ENCODE measurements at regions not wholly inside any gene's neighbourhood (a gene's known extent, or its start where the extent isn't known, plus 50 kb on each side); places are given as distances from the start of the nearest gene placed in this dataset.

DNA sequence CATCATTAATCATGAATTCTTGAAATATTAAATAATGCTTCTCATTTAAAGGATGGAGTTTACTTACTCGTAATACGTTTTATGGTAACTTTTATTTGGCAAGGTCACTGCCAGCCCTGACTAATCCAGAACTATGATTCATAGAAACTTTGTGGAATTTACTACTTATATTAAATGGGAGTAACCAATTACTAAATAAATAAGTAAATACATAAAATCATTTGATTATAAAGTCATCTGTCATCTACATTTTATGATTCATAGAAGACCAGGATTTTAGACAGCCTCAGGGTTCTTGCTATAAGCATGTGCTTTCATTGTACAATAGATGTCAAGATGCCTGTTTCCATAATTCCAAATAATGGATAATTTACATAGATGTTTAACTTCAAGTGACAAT, 611.1 kb downstream of the TBC1D4 start:
- TF ChIP-seq POLR2AphosphoS5 (IDR thresholded peaks at IDR 0.05): no peak
- TF ChIP-seq, protein P1, sequence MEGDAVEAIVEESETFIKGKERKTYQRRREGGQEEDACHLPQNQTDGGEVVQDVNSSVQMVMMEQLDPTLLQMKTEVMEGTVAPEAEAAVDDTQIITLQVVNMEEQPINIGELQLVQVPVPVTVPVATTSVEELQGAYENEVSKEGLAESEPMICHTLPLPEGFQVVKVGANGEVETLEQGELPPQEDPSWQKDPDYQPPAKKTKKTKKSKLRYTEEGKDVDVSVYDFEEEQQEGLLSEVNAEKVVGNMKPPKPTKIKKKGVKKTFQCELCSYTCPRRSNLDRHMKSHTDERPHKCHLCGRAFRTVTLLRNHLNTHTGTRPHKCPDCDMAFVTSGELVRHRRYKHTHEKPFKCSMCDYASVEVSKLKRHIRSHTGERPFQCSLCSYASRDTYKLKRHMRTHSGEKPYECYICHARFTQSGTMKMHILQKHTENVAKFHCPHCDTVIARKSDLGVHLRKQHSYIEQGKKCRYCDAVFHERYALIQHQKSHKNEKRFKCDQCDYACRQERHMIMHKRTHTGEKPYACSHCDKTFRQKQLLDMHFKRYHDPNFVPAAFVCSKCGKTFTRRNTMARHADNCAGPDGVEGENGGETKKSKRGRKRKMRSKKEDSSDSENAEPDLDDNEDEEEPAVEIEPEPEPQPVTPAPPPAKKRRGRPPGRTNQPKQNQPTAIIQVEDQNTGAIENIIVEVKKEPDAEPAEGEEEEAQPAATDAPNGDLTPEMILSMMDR (IDR thresholded peaks at IDR 0.05 in 8 of 11, conservative IDR thresholded peaks at IDR 0.05 in 3 of 11): no peak
- TF ChIP-seq POLR2A (IDR thresholded peaks at IDR 0.05): no peak

Measured in spleen (tissue), 7 donors.